Sigmoid colon (tissue), 4 donors: ENCODE measurements at regions not wholly inside any gene's neighbourhood (a gene's known extent, or its start where the extent isn't known, plus 50 kb on each side); places are given as distances from the start of the nearest gene placed in this dataset.

Experiments used
- CTCF ChIP-seq, 4 experiments: fragments of 450-650 bp in 3 of 4; fragments of 200-600 bp in 1 of 4; IDR thresholded peaks; one replicate each; pipeline ENCODE4 v1.5.1; 2016 to 2019; ENCODE audit warnings: antibody characterized with exemption in 4 of 4, mild to moderate bottlenecking in 3 of 4, moderate library complexity in 2 of 4
- EP300 ChIP-seq, 4 donors: sonication (generic); formaldehyde crosslinking; IDR thresholded peaks; one replicate each; pipeline ENCODE4 v1.6.1; 2017; ENCODE audit warnings: antibody characterized with exemption in 4 of 4
- POLR2A ChIP-seq, 2 donors: fragments of 450-650 bp; IDR thresholded peaks; one replicate each; pipeline ENCODE4 v1.6.1; 2016; ENCODE audit warnings: antibody characterized with exemption in 2 of 2, mild to moderate bottlenecking in 2 of 2, moderate library complexity in 2 of 2
- POLR2AphosphoS5 ChIP-seq, 4 donors: sonication (generic); formaldehyde crosslinking; IDR thresholded peaks; one replicate each; pipeline ENCODE4 v1.6.1; 2017; ENCODE audit warnings: antibody characterized with exemption in 4 of 4

GRCh38 chr16:85549766-85550421 lies 63.2 kb upstream of the GSE1 start:
- no peak for TF ChIP-seq CTCF (IDR thresholded peaks at IDR 0.05)
- TF ChIP-seq POLR2AphosphoS5 (IDR thresholded peaks at IDR 0.05) = no peak
- TF ChIP-seq EP300 (IDR thresholded peaks at IDR 0.05) = no peak
- TF ChIP-seq POLR2A (IDR thresholded peaks at IDR 0.05) = no peak
